Upper lobe of left lung (tissue), 6 donors: ENCODE measurements at regions not wholly inside any gene's neighbourhood (a gene's known extent, or its start where the extent isn't known, plus 50 kb on each side); places are given as distances from the start of the nearest gene placed in this dataset.
"Not testable (repeated sequence)": the region's sequence is repeated elsewhere in the genome, so short reads cannot be mapped to it uniquely, and the experiment has no call there.

Experiments used
- ATAC-seq, 2 donors: fragments of 200-7000 bp; cut with Tn5 transposase; one replicate each; pipeline ENCODE4 v1.9.1; 2022; ENCODE audit warnings: mild to moderate bottlenecking in 2 of 2, moderate library complexity in 2 of 2; ENCODE audit not compliant: low FRiP score in 2 of 2
- DNase-seq, 2 donors: peaks; one replicate each; pipeline ENCODE4 v3.0.0-alpha.2; 2019 to 2020
- H3K27ac ChIP-seq, 4 donors: fragments of 200-600 bp; sonication (generic); one replicate each; pipeline ENCODE4 v1.5.1; 2016 to 2019
- H3K27me3 ChIP-seq, 4 donors: fragments of 200-600 bp; sonication (generic); one replicate each; pipeline ENCODE4 v1.5.1; 2017 to 2019
- H3K36me3 ChIP-seq, 4 donors: fragments of 200-600 bp; sonication (generic); one replicate each; pipeline ENCODE4 v1.5.1; 2016 to 2019
- H3K4me1 ChIP-seq, 4 donors: fragments of 200-600 bp; sonication (generic); one replicate each; pipeline ENCODE4 v1.5.1; 2018 to 2019
- H3K4me3 ChIP-seq, 4 donors: fragments of 200-600 bp; sonication (generic); one replicate each; pipeline ENCODE4 v1.5.1; 2017 to 2019; ENCODE audit warnings: mild to moderate bottlenecking in 2 of 4, moderate library complexity in 1 of 4
- H3K9me3 ChIP-seq, 4 donors: fragments of 200-600 bp; sonication (generic); one replicate each; pipeline ENCODE4 v1.5.1; 2018 to 2019
- EP300 ChIP-seq, 4 donors: sonication (generic); formaldehyde crosslinking; IDR thresholded peaks; one replicate each; pipeline ENCODE4 v1.5.1; 2017; ENCODE audit warnings: antibody characterized with exemption in 4 of 4, control low read depth in 2 of 4
- POLR2A ChIP-seq, 4 donors: fragments of 450-650 bp; IDR thresholded peaks; one replicate each; pipeline ENCODE4 v1.5.1; 2016 to 2017; ENCODE audit warnings: antibody characterized with exemption in 4 of 4, mild to moderate bottlenecking in 2 of 4
- POLR2AphosphoS5 ChIP-seq, 2 donors: sonication (generic); formaldehyde crosslinking; IDR thresholded peaks; one replicate each; pipeline ENCODE4 v1.5.1; 2017; ENCODE audit warnings: antibody characterized with exemption in 2 of 2
- WGBS, 2 donors: methylation state at CpG; one replicate each; pipeline ENCODE4 v1.1.5; 2017 to 2018; 5-methylcytosine and 5-hydroxymethylcytosine counted together
- TF ChIP-seq, protein P1 (sequence below), 6 experiments: fragments of 450-650 bp in 4 of 6; fragments of 200-600 bp in 2 of 6; sonication (generic) in 2 of 6; IDR thresholded peaks; one replicate each; pipeline ENCODE4 v1.5.1; 2016 to 2019; ENCODE audit warnings: antibody characterized with exemption in 6 of 6
- donor health status: DM: no; HTN: no; CAD: no; lungs with moderate emphysema.
- donor health status: DM: no; HTN: yes; CAD: no; lungs with severe emphysema.

DNA sequence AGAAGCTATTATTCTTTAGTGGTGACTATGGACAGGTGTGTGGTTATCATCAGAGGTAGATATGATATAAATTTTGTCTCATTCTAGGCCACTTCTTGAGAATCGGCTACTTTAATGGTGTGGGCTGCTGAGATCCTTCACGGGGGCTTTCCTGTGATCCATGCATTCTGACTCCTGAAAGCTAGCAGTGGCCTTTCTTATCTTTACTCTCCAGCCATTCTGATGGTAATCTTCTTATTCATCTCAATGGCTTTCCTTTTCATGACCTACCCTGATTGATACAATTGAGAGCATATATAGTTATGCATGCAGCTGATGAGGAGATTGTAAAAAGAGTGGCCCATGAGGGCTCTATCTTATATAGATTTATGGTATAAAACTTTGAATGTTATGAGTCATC lies 78.3 kb upstream of the ZPLD1 start:
- Histone ChIP-seq H3K36me3 (no peaks in the 10 kb centered on the region), H3K4me1 (no peaks in the 10 kb centered on the region), H3K27me3 (no peaks in the 10 kb centered on the region), H3K27ac (no peak overlapping the region), H3K4me3 (no peak overlapping the region), H3K9me3 (no peaks in the 10 kb centered on the region)
- TF ChIP-seq EP300 (IDR thresholded peaks at IDR 0.05) = no peak
- TF ChIP-seq, protein P1, sequence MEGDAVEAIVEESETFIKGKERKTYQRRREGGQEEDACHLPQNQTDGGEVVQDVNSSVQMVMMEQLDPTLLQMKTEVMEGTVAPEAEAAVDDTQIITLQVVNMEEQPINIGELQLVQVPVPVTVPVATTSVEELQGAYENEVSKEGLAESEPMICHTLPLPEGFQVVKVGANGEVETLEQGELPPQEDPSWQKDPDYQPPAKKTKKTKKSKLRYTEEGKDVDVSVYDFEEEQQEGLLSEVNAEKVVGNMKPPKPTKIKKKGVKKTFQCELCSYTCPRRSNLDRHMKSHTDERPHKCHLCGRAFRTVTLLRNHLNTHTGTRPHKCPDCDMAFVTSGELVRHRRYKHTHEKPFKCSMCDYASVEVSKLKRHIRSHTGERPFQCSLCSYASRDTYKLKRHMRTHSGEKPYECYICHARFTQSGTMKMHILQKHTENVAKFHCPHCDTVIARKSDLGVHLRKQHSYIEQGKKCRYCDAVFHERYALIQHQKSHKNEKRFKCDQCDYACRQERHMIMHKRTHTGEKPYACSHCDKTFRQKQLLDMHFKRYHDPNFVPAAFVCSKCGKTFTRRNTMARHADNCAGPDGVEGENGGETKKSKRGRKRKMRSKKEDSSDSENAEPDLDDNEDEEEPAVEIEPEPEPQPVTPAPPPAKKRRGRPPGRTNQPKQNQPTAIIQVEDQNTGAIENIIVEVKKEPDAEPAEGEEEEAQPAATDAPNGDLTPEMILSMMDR (IDR thresholded peaks at IDR 0.05) = no peak
- TF ChIP-seq POLR2AphosphoS5 (IDR thresholded peaks at IDR 0.05) = no peak
- no peak for TF ChIP-seq POLR2A (IDR thresholded peaks at IDR 0.05)
- 79% methylated on average over 2 of the region's 2 CpGs for WGBS, 2 donors
- DNase-seq (no peak), ATAC-seq (no peak)

DNA sequence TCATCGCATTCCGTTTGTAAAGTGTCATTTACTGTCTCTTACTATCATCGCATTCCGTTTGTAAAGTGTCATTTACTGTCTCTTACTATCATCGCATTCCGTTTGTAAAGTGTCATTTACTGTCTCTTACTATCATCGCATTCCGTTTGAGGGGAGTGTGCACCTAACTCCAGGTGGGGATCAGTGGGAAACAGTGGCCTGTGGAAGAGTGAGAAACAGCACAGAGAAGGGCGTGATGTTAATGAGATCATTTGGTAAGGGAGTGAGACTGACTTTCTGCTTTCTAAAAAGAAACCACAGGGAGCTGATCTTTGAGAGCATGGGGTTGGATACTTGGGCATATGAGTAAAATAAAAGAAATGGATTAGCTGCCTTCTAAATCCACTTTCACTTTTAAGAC lies 77.5 kb upstream of the ZPLD1 start:
- not testable (repeated sequence) for DNase-seq, H3K4me1 ChIP-seq, H3K27ac ChIP-seq, H3K36me3 ChIP-seq, H3K27me3 ChIP-seq, ATAC-seq, H3K9me3 ChIP-seq, H3K4me3 ChIP-seq
- 81 to 82% methylated on average over 9 of the region's 9 CpGs for WGBS, 2 donors

DNA sequence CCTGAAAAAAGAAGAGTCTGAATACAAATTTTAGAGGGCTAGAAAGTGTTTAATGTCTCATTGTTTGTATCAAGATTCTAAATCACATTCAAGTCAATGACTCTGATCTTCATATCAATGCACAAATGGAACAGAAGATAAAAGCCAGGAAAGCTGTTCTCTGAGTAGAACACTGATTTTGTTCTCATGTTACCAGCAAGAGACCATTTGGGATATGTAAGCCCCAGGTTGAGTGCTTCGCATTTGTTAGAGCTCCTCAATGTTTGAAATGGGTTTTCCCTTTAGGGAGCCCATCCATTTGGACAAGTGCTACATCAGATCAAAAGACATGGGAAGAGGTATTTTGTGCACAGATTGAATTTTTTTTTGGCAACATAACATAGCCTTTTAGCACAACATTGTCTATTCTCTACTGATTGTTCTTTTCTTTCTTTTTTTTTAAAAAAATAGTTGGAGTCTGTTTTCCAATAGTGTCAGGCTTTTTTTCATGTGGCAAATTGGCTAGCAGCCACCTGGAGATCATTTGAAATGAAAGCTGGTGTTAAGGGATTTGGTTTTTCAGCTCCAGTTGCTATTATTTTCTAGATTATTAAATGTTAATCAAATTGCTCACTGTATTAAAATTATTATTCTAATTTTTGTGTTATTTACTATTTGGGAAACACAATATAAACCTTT lies 74.5 kb upstream of the ZPLD1 start:
- no peak for ATAC-seq
- H3K9me3 ChIP-seq = peaks cover 0 to 4% (median 0%) of the 10 kb centered on the region in 4 donors
- no peaks in the 10 kb centered on the region for H3K4me1 ChIP-seq
- no peak overlapping the region for H3K4me3 ChIP-seq
- WGBS, 2 donors = 59 to 60% methylated on average over 1 of the region's 1 CpG
- no peak overlapping the region for H3K27ac ChIP-seq
- no peak for TF ChIP-seq POLR2AphosphoS5 (IDR thresholded peaks at IDR 0.05)
- TF ChIP-seq, protein P1 (IDR thresholded peaks at IDR 0.05) = no peak
- no peak for TF ChIP-seq EP300 (IDR thresholded peaks at IDR 0.05)
- DNase-seq = no peak
- no peaks in the 10 kb centered on the region for H3K27me3 ChIP-seq
- H3K36me3 ChIP-seq = no peaks in the 10 kb centered on the region

DNA sequence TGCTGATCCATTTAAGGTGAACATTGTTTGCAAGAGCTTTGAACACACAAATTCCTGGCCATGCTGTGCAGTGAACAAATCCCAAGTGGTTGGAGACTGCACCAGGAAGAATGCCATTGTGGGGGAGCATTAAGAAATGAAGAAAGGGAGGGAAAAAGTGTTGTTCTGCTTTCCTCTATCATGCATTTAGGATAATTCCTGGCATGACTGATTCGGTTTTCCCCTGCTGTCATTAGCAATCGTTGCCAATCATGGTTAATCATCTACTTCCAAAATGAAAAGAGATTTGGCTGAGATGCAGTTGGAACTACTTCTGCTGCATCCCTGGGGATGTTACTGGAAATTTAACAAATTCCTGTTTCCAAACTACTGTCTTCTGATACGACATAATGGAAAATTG lies 73.7 kb upstream of the ZPLD1 start:
- no peak overlapping the region for H3K27ac ChIP-seq
- no peak overlapping the region for H3K4me3 ChIP-seq
- peaks cover 0 to 4% (median 0%) of the 10 kb centered on the region in 4 donors for H3K9me3 ChIP-seq
- TF ChIP-seq, protein P1 (IDR thresholded peaks at IDR 0.05) = no peak
- TF ChIP-seq POLR2A (IDR thresholded peaks at IDR 0.05) (no peak), EP300 (IDR thresholded peaks at IDR 0.05) (no peak), POLR2AphosphoS5 (IDR thresholded peaks at IDR 0.05) (no peak)
- DNase-seq = no peak
- WGBS, 2 donors = 54 to 66% methylated on average over 3 of the region's 3 CpGs
- no peaks in the 10 kb centered on the region for H3K27me3 ChIP-seq
- ATAC-seq = peak in 1 of 2 donors; percentile 39
- no peaks in the 10 kb centered on the region for H3K4me1 ChIP-seq
- no peaks in the 10 kb centered on the region for H3K36me3 ChIP-seq

DNA sequence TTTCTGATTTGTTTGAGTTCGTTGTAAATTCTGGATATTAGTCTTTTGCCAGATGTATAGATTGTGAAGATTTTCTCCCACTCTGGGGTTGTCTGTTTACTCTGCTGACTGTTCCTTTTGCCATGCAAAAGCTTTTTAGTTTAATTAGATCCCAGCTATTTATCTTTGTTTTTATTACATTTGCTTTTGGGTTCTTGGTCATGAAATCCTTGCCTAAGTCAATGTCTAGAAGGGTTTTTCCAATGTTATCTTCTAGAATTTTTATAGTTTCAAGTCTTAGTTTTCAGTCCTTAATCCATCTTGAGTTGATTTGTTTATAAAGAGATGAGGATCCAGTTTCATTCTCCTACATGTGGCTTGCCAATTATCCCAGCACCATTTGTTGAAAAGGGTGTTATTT lies 68.7 kb upstream of the ZPLD1 start:
- not testable (repeated sequence) for H3K36me3 ChIP-seq, H3K27ac ChIP-seq, ATAC-seq, H3K27me3 ChIP-seq, DNase-seq, H3K4me3 ChIP-seq, H3K9me3 ChIP-seq, H3K4me1 ChIP-seq
- 69 to 95% methylated on average over 1 of the region's 1 CpG for WGBS, 2 donors

DNA sequence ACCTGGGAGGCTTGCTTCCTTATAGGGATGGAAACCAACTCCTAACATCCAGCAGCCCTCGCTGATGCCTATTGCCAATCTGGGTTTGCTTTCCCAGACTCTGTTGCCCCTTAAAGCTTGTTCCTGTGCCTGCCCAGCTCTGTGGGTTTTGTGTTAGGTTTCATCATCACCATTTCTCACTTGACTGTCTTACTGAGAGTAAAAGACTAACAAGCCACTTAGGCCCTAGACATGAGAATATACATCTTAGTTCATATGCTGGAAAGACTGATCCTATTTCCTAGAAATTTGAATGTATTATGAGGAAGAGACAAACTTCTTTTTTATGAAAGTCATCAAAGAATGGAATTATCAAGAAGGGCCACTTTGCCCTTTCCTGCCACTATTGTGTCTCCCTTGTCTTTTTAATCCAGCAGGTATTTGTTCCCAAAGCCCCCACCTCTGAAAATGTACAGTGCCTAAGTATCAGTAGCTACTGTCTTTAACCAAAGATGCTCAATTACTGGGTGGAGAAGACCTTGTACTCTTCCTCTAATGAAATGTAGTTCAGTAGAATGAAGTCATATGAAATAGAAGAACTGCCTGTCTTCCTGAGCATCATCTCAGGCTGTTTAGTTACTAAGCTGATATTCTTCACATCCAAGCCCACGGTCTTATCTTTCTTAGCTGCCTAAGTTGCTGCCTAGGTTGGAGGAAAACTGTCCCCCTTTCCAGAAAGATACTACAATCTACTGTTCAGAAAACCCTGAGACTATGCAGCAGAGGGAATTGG lies 59.8 kb upstream of the ZPLD1 start:
- WGBS, 2 donors = 72 to 95% methylated on average over 2 of the region's 2 CpGs
- DNase-seq = no peak
- ATAC-seq = no peak

More for the DNA sequence above, 59.8 kb upstream of the ZPLD1 start:
- no peaks in the 10 kb centered on the region for H3K27me3 ChIP-seq
- no peak overlapping the region for H3K27ac ChIP-seq
- H3K9me3 ChIP-seq = no peaks in the 10 kb centered on the region
- H3K4me3 ChIP-seq = no peak overlapping the region
- TF ChIP-seq POLR2A (IDR thresholded peaks at IDR 0.05) = no peak
- no peak for TF ChIP-seq POLR2AphosphoS5 (IDR thresholded peaks at IDR 0.05)
- TF ChIP-seq EP300 (IDR thresholded peaks at IDR 0.05) = no peak
- TF ChIP-seq, protein P1 (IDR thresholded peaks at IDR 0.05) = no peak
- no peaks in the 10 kb centered on the region for H3K4me1 ChIP-seq
- no peaks in the 10 kb centered on the region for H3K36me3 ChIP-seq
